Lung (tissue), 11 donors: ENCODE measurements at regions not wholly inside any gene's neighbourhood (a gene's known extent, or its start where the extent isn't known, plus 50 kb on each side); places are given as distances from the start of the nearest gene placed in this dataset.

Experiments used
- ATAC-seq: fragments of 200-7000 bp; cut with Tn5 transposase; one replicate; pipeline ENCODE4 v1.9.1; 2020; ENCODE audit warnings: moderate number of reproducible peaks; ENCODE audit not compliant: insufficient read depth, low FRiP score
- DNase-seq, 3 donors: peaks; one replicate each; pipeline ENCODE4 v3.0.0-alpha.2; 2013 to 2017
- H3K27ac ChIP-seq, 2 donors: one replicate each; pipeline ENCODE4 v1.5.1; 2013; ENCODE audit warnings: mild to moderate bottlenecking in 2 of 2, moderate library complexity in 2 of 2, control low read depth in 1 of 2, inconsistent platforms in 1 of 2, low read depth in 1 of 2, low read length in 1 of 2
- H3K27me3 ChIP-seq, 3 donors: one replicate each; pipeline ENCODE4 v1.5.1; 2013; ENCODE audit warnings: low read length in 2 of 3; ENCODE audit not compliant: control insufficient read depth in 3 of 3, insufficient read depth in 3 of 3
- H3K36me3 ChIP-seq, 4 donors: one replicate each; pipeline ENCODE4 v1.5.1; 2013; ENCODE audit warnings: low read length in 4 of 4, mild to moderate bottlenecking in 1 of 4, moderate library complexity in 1 of 4; ENCODE audit not compliant: control insufficient read depth in 4 of 4, insufficient read depth in 4 of 4
- H3K4me1 ChIP-seq, 5 donors: one replicate each; pipeline ENCODE4 v1.5.1; 2013; ENCODE audit warnings: low read length in 5 of 5, mild to moderate bottlenecking in 2 of 5, moderate library complexity in 1 of 5; ENCODE audit not compliant: control insufficient read depth in 5 of 5, insufficient read depth in 5 of 5
- H3K4me3 ChIP-seq: one replicate; pipeline ENCODE4 v1.5.1; 2013; ENCODE audit warnings: mild to moderate bottlenecking, control low read depth, moderate library complexity
- H3K9ac ChIP-seq, 2 donors: one replicate each; pipeline ENCODE4 v1.5.1; 2013; ENCODE audit warnings: low read length in 2 of 2, control low read depth in 1 of 2; ENCODE audit not compliant: insufficient read depth in 1 of 2
- H3K9me3 ChIP-seq, 4 donors: one replicate each; pipeline ENCODE4 v1.5.1; 2013; ENCODE audit warnings: low read length in 3 of 4, mild to moderate bottlenecking in 1 of 4, moderate library complexity in 1 of 4; ENCODE audit not compliant: control insufficient read depth in 4 of 4, insufficient read depth in 3 of 4
- WGBS, 2 donors: extraction: QIAGEN DNeasy Blood & Tissue Kit; methylation state at CpG; one replicate each; pipeline ENCODE4 v1.1.7; 2013; 5-methylcytosine and 5-hydroxymethylcytosine counted together
- TF ChIP-seq, protein P1 (sequence below): IDR thresholded peaks from 2 replicates; pipeline ENCODE4 v1.5.1; 2012; ENCODE audit warnings: mild to moderate bottlenecking; ENCODE audit errors: control extremely low read depth, extremely low read depth
- donor health status: control.
- donor health status: control.
- donor health status: Bipolar disorder and iron deficiency.
- donor health status: healthy.
- donor health status: DM: yes; HTN: yes; CAD: no.

DNA sequence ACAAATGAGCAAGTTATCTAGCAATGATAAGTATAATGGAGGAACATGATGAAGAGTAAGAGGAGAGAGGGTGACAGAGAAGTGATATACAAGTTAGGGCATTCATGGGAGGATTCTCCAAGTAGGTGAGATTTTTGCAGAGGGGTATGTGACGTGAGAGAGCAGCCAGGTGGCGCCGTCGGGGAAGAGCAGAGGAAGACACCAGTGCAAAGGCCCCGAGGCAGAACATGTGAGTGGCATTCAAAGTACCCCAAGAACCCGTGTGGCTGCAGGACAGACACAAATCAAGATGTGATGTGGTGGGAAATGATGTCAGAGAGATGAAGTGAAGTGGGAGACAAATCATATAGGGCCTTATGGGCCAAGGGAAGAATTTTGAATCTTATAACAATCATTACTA, 81.8 kb upstream of the GRM7 start:
- ATAC-seq = no peak

DNA sequence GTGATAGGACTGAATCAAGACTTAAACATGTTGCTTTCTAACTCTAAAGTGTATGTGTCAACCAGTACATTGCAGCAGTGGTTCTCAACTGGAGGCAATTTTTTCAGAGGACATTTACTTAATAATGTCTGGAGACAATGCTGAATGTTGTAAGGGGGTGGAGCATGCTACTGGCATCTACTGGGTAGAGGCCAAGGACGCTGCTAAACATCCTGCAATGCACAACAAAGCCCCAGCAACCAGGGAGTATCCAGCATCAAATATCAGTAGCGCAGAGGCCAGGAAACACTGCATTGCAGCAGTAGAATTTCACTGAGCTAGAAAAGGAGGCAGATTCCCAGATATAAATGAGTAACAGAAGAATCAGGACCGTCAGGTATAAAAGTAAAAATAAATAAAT, 79.8 kb upstream of the GRM7 start:
- Histone ChIP-seq H3K9me3 (peaks cover 0 to 2% (median 0%) of the 10 kb centered on the region in 4 donors), H3K4me1 (no peaks in the 10 kb centered on the region), H3K4me3 (no peak overlapping the region), H3K27me3 (no peaks in the 10 kb centered on the region), H3K27ac (no peak overlapping the region), H3K36me3 (no peaks in the 10 kb centered on the region), H3K9ac (no peak overlapping the region)
- ATAC-seq (no peak), DNase-seq (no peak)
- 59 to 71% methylated on average over 3 of the region's 3 CpGs for WGBS, 2 donors
- TF ChIP-seq, protein P1, sequence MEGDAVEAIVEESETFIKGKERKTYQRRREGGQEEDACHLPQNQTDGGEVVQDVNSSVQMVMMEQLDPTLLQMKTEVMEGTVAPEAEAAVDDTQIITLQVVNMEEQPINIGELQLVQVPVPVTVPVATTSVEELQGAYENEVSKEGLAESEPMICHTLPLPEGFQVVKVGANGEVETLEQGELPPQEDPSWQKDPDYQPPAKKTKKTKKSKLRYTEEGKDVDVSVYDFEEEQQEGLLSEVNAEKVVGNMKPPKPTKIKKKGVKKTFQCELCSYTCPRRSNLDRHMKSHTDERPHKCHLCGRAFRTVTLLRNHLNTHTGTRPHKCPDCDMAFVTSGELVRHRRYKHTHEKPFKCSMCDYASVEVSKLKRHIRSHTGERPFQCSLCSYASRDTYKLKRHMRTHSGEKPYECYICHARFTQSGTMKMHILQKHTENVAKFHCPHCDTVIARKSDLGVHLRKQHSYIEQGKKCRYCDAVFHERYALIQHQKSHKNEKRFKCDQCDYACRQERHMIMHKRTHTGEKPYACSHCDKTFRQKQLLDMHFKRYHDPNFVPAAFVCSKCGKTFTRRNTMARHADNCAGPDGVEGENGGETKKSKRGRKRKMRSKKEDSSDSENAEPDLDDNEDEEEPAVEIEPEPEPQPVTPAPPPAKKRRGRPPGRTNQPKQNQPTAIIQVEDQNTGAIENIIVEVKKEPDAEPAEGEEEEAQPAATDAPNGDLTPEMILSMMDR = no peak

More for the DNA sequence above, 81.8 kb upstream of the GRM7 start:
- WGBS, 2 donors = 91 to 96% methylated on average over 6 of the region's 6 CpGs
- H3K9me3 ChIP-seq = peaks cover 0 to 2% (median 0%) of the 10 kb centered on the region in 4 donors
- H3K4me3 ChIP-seq = no peak overlapping the region
- H3K36me3 ChIP-seq = no peaks in the 10 kb centered on the region
- no peak overlapping the region for H3K9ac ChIP-seq
- DNase-seq = no peak
- H3K27ac ChIP-seq = no peak overlapping the region
- no peaks in the 10 kb centered on the region for H3K27me3 ChIP-seq
- no peaks in the 10 kb centered on the region for H3K4me1 ChIP-seq
- TF ChIP-seq, protein P1 = no peak

DNA sequence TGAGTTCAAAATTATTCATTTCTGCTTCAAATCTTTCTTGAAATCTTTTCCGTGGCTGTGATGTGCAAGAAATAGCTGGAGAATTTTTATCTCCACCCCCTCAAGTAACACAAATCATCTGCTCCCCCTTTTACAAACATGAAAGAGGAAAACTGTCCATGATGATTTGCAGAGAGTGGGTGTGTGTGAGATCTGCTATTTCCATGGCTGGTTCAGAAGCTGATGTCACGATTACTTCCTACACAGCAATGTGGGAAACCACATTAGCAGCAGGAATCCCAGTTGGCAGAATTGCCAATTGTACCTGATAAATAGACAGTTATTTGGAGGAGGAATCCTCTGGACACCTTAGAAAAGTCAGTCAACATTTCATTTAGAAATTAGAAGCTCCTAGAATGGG, 75.2 kb upstream of the GRM7 start:
- no peaks in the 10 kb centered on the region for H3K27me3 ChIP-seq
- TF ChIP-seq, protein P1 = no peak
- ATAC-seq (no peak), DNase-seq (no peak)
- no peak overlapping the region for H3K9ac ChIP-seq
- no peak overlapping the region for H3K4me3 ChIP-seq
- no peaks in the 10 kb centered on the region for H3K9me3 ChIP-seq
- no peak overlapping the region for H3K27ac ChIP-seq
- 33 to 64% methylated on average over 2 of the region's 2 CpGs for WGBS, 2 donors
- H3K36me3 ChIP-seq = no peaks in the 10 kb centered on the region
- no peaks in the 10 kb centered on the region for H3K4me1 ChIP-seq

DNA sequence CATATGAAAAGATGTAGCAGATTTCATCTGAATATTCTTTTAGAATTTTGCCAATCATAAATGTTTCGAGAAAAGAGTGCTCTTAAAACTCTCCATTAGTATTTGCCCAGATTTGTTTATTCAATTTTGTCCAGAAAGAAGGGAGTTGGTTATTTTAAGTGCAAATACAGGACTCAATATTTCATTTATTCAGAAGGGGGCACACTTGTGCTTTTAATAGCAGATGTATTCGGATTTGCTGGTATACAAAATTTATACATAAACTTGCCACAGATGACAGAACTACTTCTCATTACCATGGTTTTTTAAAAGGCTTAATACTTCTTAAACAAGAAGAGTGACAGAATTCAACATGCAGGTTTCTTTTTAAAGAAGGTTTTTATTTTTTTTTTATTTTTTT, 69.8 kb upstream of the GRM7 start:
- 41 to 63% methylated on average over 2 of the region's 2 CpGs for WGBS, 2 donors
- no peak for ATAC-seq
- peak in 2 of 3 donors; percentile 43 to 53 for DNase-seq

More for the DNA sequence above, 69.8 kb upstream of the GRM7 start:
- Histone ChIP-seq H3K4me1 (no peaks in the 10 kb centered on the region), H3K9ac (no peak overlapping the region), H3K36me3 (no peaks in the 10 kb centered on the region), H3K4me3 (no peak overlapping the region), H3K27ac (no peak overlapping the region), H3K27me3 (no peaks in the 10 kb centered on the region), H3K9me3 (no peaks in the 10 kb centered on the region)
- TF ChIP-seq, protein P1 = no peak
